GM12872 (cell line): ENCODE measurements at regions not wholly inside any gene's neighbourhood (a gene's known extent, or its start where the extent isn't known, plus 50 kb on each side); places are given as distances from the start of the nearest gene placed in this dataset.

Experiments
- TF ChIP-seq, protein P1 (sequence below): IDR thresholded peaks from 3 replicates; pipeline ENCODE4 v1.5.1; 2011; ENCODE audit warnings: low read depth, mild to moderate bottlenecking, low read length, moderate library complexity; ENCODE audit not compliant: insufficient read depth

DNA sequence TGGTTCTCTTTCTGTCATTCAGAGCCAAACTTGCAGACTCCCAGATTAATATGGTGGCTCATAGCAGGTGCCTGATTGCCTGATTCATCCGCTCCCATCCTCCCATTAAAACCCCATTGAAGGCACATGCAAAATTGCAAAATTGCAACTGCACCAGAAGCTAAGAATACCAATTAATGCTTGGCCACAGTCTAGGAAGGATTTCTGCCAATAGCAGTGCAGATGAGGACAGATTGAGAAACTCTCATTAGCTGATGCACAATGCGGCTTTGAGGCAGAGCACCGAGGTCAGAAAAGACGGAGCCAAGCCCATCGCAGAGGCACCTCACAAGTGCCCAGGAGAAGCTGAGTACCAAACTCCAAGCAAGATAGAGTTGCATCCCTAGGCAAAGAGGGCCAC, 172.8 kb downstream of the ARL4C start:
- TF ChIP-seq, protein P1, sequence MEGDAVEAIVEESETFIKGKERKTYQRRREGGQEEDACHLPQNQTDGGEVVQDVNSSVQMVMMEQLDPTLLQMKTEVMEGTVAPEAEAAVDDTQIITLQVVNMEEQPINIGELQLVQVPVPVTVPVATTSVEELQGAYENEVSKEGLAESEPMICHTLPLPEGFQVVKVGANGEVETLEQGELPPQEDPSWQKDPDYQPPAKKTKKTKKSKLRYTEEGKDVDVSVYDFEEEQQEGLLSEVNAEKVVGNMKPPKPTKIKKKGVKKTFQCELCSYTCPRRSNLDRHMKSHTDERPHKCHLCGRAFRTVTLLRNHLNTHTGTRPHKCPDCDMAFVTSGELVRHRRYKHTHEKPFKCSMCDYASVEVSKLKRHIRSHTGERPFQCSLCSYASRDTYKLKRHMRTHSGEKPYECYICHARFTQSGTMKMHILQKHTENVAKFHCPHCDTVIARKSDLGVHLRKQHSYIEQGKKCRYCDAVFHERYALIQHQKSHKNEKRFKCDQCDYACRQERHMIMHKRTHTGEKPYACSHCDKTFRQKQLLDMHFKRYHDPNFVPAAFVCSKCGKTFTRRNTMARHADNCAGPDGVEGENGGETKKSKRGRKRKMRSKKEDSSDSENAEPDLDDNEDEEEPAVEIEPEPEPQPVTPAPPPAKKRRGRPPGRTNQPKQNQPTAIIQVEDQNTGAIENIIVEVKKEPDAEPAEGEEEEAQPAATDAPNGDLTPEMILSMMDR, result no peak

DNA sequence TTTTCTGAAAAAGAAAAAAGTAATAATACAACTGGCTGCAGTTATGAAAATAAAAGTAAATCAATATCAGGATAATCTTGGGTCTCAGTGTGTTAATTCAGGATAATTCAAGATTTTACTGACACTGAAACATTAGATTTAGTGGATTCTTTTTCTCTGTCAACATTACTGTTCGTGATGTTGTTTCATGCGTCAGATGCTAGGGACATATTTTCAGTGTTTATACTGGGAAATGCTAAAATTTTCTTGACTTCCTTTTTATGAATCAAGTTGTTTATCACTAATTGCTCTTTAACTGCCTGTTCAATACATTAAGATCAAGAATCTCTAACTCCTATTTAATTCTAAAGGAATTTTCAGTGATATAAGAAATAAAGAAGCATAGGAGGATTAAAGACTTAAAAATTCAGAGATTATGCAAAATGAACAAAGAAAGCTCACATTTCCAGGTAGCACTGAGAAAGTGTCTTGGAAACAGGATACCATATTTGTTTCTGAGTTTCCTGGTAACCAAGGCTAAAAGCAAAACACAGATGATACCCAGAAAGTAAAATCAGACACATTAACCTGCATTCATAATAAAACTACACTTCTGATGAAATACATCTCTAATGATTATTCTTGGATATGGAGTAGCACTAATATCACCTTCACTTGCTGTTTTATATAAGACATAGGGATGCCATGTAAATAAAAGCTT, 174.0 kb downstream of the ARL4C start:
- TF ChIP-seq, protein P1, result no peak

DNA sequence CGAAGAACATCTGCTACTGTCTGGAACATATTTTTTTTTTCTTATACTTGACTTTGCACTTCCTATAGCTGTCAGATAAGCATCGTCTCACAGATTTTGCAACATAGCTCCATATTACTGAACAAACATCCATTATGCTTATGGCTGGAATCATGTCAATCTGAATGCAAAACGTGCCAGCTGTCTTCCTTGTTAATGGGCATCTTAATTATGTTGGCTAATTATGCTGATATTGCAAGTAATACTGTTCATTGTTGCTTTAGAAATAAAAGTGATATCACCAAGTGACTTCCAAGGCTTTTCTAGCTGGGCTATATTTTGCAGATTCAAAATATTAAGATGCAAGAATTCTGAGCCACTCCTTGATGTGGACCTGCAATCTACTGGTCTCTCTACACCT, 176.8 kb downstream of the ARL4C start:
- TF ChIP-seq, protein P1, result no peak

DNA sequence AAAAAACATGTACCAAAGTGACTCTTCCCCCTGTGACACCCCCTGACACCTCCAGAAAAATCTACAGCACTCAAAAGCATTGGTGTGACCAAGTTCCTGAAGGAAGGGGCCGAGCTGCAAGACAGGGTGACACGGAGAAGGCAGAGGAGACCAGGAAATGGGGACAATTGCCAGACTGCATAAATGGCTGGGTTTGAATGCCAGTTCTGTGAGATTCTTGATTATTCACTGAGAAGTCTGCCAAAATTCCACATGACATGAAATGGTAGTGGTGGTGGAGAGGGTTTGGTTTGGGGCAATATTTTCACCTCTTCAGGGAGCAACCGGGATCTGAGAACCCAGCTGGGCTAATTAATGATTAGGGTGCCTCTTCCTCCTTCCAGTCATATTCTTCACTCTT, 178.5 kb downstream of the ARL4C start:
- TF ChIP-seq, protein P1, result no peak

DNA sequence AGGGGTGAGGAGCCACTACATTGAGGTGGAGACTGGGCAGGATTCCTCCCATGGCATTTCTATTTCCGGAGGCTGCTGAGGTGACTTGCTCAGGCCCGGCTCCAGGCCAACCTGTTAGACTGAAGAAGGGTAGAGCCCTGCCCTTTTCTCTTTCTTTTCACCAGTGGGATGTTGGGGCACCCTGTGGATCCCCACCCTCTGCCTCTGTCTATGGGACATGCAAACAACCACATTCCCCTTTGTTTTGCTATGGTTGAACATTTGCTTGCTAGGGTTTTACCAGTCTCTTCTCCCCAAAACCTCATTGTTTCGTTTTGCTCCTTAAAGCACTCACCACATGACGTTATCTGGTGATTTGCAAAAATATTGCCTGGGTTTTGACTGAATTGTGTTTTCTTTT, 183.3 kb downstream of the ARL4C start:
- TF ChIP-seq, protein P1, result no peak

DNA sequence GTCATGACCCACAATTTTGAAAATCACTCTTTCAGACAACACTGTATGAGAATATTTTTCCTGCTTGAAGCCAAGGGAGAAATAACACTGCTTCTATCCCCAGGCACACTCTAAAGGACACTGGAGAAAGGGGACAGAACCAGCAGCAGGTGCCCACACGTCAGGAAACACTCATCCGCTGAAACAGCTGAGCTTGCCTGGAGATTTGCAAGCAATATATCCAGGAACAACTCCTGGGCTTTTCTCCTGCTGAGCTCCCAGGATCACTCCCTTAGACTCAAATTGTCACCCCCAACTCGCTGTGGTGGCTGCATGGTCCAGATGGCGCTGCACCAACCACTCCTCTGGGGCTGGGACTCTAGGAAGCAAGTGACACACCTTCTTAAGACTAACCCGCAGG, 186.7 kb downstream of the ARL4C start:
- TF ChIP-seq, protein P1, result no peak

DNA sequence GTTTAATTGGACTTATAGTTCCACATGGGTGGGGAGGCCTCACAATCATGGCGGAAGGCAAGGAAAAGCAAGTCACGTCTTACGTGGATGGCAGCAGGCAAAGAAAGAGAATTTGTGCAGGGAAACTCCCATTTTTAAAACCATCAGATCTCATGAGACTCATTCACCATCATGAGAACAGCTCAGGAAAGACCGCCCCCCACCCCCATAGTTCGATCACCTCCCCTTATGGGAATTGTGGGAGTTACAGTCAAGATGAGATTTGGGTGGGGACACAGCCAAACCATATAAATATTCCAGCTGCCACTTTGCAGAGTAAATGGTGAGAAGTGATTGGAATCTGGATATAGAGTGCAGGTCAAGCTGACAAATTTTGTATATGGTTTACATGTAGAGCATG, 187.4 kb downstream of the ARL4C start:
- TF ChIP-seq, protein P1, result no peak
